ENCODE measurements at regions not wholly inside any gene's neighbourhood (a gene's known extent, or its start where the extent isn't known, plus 50 kb on each side); places are given as distances from the start of the nearest gene placed in this dataset.

GRCh38 chr3:86427343-86427742 lies 563.6 kb downstream of the VGLL3 start:
- no peaks in the 10 kb centered on the region for H3K9me3 ChIP-seq (ENCODE audit: low read depth)
- no peaks in the 10 kb centered on the region for H4K20me1 ChIP-seq (ENCODE audit: insufficient read depth)
- no peaks in the 10 kb centered on the region for H3F3A ChIP-seq (ENCODE audit: insufficient read depth)
- H3K36me3 ChIP-seq (ENCODE audit: low read depth), result no peaks in the 10 kb centered on the region
- no peaks in the 10 kb centered on the region for H3K79me2 ChIP-seq (ENCODE audit: insufficient read depth)
- in situ Hi-C loops (cut with MboI), result no loop called here
- H3K9me2 ChIP-seq (ENCODE audit: insufficient read depth), result no peaks in the 10 kb centered on the region
- H3K4me2 ChIP-seq (ENCODE audit: unreplicated experiment), result no peak overlapping the region
- H3K27me3 ChIP-seq (replicated peaks; ENCODE audit: insufficient read depth), result no peaks in the 10 kb centered on the region
- H3K4me3 ChIP-seq, result no peak overlapping the region
- WGBS, 2 experiments (ENCODE audit: low coverage in 1 of 2, low lambda C conversion rate in 2 of 2, missing lambda C conversion rate in 2 of 2), result 12 to 14% methylated on average over 2 of the region's 2 CpGs
- H3K4me1 ChIP-seq (ENCODE audit: insufficient read depth), result no peaks in the 10 kb centered on the region
- TF ChIP-seq EZH2phosphoT487 (IDR thresholded peaks at IDR 0.05; ENCODE audit: insufficient read depth, low read depth) (no peak), EZH2 (IDR thresholded peaks at IDR 0.05; ENCODE audit: insufficient read depth, poor library complexity, severe bottlenecking) (no peak)
- H2AFZ ChIP-seq, result no peak overlapping the region
- H3K27ac ChIP-seq, result no peak overlapping the region
- DNase-seq, result no peak
- no peak overlapping the region for H3K9ac ChIP-seq

GRCh38 chr3:86420990-86421739 lies 569.8 kb downstream of the VGLL3 start:
- WGBS, 2 experiments (ENCODE audit: low coverage in 1 of 2, low lambda C conversion rate in 2 of 2, missing lambda C conversion rate in 2 of 2), result 45 to 49% methylated on average over 23 to 24 of the region's 24 CpGs
- Histone ChIP-seq H2AFZ (no peak overlapping the region), H3K4me3 (no peak overlapping the region), H3K27me3 (replicated peaks; ENCODE audit: insufficient read depth) (no peaks in the 10 kb centered on the region), H3F3A (ENCODE audit: insufficient read depth) (no peaks in the 10 kb centered on the region), H3K9ac (no peak overlapping the region), H3K4me2 (ENCODE audit: unreplicated experiment) (no peak overlapping the region), H3K27ac (no peak overlapping the region), H3K36me3 (ENCODE audit: low read depth) (no peaks in the 10 kb centered on the region), H3K79me2 (ENCODE audit: insufficient read depth) (no peaks in the 10 kb centered on the region), H4K20me1 (ENCODE audit: insufficient read depth) (no peaks in the 10 kb centered on the region), H3K9me2 (ENCODE audit: insufficient read depth) (no peaks in the 10 kb centered on the region), H3K9me3 (ENCODE audit: low read depth) (no peaks in the 10 kb centered on the region), H3K4me1 (ENCODE audit: insufficient read depth) (no peaks in the 10 kb centered on the region)
- no peak for TF ChIP-seq EZH2 (IDR thresholded peaks at IDR 0.05; ENCODE audit: insufficient read depth, poor library complexity, severe bottlenecking)
- no peak for TF ChIP-seq EZH2phosphoT487 (IDR thresholded peaks at IDR 0.05; ENCODE audit: insufficient read depth, low read depth)
- in situ Hi-C loops (cut with MboI), result no loop called here
- no peak for DNase-seq

- Histone ChIP-seq H3F3A (ENCODE audit: insufficient read depth) (no peaks in the 10 kb centered on the region), H3K27ac (no peak overlapping the region), H3K79me2 (ENCODE audit: insufficient read depth) (no peaks in the 10 kb centered on the region), H2AFZ (no peak overlapping the region), H3K4me1 (ENCODE audit: insufficient read depth) (no peaks in the 10 kb centered on the region), H3K9me2 (ENCODE audit: insufficient read depth) (no peaks in the 10 kb centered on the region), H3K4me2 (ENCODE audit: unreplicated experiment) (no peak overlapping the region), H3K27me3 (replicated peaks; ENCODE audit: insufficient read depth) (no peaks in the 10 kb centered on the region), H3K36me3 (ENCODE audit: low read depth) (no peaks in the 10 kb centered on the region), H3K9ac (no peak overlapping the region), H3K9me3 (ENCODE audit: low read depth) (no peaks in the 10 kb centered on the region), H4K20me1 (ENCODE audit: insufficient read depth) (no peaks in the 10 kb centered on the region), H3K4me3 (no peak overlapping the region)
- no peak for TF ChIP-seq EZH2phosphoT487 (IDR thresholded peaks at IDR 0.05; ENCODE audit: insufficient read depth, low read depth)
- no peak for TF ChIP-seq EZH2 (IDR thresholded peaks at IDR 0.05; ENCODE audit: insufficient read depth, poor library complexity, severe bottlenecking)
- 0 to 5% methylated on average over 2 of the region's 2 CpGs for WGBS, 2 experiments (ENCODE audit: low coverage in 1 of 2, low lambda C conversion rate in 2 of 2, missing lambda C conversion rate in 2 of 2)
- in situ Hi-C loops (cut with MboI), result no loop called here
- no peak for DNase-seq
Measured at GRCh38 chr3:86418861-86419260, 572.1 kb downstream of the VGLL3 start.

- Histone ChIP-seq H3K27ac (no peak overlapping the region), H2AFZ (no peak overlapping the region), H3K27me3 (replicated peaks; ENCODE audit: insufficient read depth) (no peaks in the 10 kb centered on the region), H3K4me3 (no peak overlapping the region), H3K9ac (no peak overlapping the region), H3K79me2 (ENCODE audit: insufficient read depth) (no peaks in the 10 kb centered on the region), H3K9me2 (ENCODE audit: insufficient read depth) (no peaks in the 10 kb centered on the region), H3K9me3 (ENCODE audit: low read depth) (no peaks in the 10 kb centered on the region), H3K4me2 (ENCODE audit: unreplicated experiment) (no peak overlapping the region), H3K4me1 (ENCODE audit: insufficient read depth) (no peaks in the 10 kb centered on the region), H3K36me3 (ENCODE audit: low read depth) (no peaks in the 10 kb centered on the region), H4K20me1 (ENCODE audit: insufficient read depth) (no peaks in the 10 kb centered on the region), H3F3A (ENCODE audit: insufficient read depth) (no peaks in the 10 kb centered on the region)
- no peak for DNase-seq
- TF ChIP-seq EZH2phosphoT487 (IDR thresholded peaks at IDR 0.05; ENCODE audit: insufficient read depth, low read depth), result no peak
- in situ Hi-C loops (cut with MboI), result no loop called here
- WGBS, 2 experiments (ENCODE audit: low coverage in 1 of 2, low lambda C conversion rate in 2 of 2, missing lambda C conversion rate in 2 of 2), result 52 to 53% methylated on average over 3 of the region's 3 CpGs
Measured at GRCh38 chr3:86416334-86416733, 574.6 kb downstream of the VGLL3 start.

All from GM23248 (cell line).